NCI-H524 treated with DMSO at 0.1 percent for 48 hours (cell line): ENCODE measurements at regions not wholly inside any gene's neighbourhood (a gene's known extent, or its start where the extent isn't known, plus 50 kb on each side); places are given as distances from the start of the nearest gene placed in this dataset.

Experiments
- DNase-seq: peaks from one replicate; lab custom pipeline; 2025; lab: John Stamatoyannopoulos, UW

DNA sequence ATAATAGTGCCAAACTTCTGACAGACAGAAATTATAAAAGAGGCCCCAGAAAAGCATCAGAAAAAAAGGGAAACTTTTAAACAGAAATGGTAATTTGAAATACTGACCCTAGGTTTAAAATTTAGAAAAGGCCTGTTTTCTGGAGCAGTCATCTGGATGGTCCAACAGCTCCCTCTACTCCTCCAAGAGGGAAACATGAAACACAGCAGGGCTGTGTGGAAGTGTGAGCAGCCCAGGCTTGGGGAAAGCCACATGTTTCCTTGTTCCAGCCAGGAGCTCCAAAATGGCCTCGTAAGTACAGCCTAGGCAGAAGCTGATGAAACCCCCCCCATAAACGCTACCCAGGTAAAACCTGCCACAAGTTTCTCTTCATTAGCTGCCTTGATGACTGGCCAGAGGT is 499.3 kb upstream of the ADAMTS16 start:
- peak; percentile 31 for DNase-seq

DNA sequence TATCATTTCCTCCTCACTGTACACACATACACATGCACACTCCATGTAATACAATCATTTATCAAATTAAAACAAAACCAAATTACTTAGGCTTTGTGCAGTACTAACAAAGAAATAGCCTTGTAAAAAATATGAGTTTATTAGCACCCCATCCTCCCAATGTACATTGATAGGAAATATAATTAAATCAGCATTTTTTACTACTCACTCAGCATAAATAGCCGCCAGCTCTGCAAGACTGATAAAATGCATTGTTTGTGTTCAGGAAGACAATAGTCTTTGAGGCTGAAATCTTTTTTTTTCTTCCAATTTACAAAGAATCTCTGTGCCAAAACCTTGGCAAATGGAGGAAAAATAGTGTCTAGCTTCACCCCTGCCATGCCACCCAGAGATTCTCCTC is 497.6 kb upstream of the ADAMTS16 start:
- no peak for DNase-seq

DNA sequence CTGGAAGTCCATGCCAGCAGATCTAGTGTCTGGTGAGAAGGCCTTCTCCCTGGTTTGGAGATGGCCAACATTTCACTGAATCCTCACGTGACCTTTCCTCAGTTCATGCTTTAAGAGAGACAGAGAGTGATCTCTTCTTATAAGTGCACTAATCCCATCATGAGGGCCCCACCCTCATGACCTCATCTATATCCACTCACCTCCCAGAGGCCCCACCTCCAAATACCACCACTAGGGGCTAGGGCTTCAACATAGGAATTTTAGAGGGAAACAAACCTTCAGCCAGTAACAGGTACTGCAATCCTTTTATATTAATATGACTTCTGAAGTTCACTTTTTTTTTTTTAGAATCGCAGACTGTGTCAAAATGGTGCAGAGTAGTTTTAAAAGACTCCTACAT is 496.9 kb upstream of the ADAMTS16 start:
- DNase-seq = no peak

DNA sequence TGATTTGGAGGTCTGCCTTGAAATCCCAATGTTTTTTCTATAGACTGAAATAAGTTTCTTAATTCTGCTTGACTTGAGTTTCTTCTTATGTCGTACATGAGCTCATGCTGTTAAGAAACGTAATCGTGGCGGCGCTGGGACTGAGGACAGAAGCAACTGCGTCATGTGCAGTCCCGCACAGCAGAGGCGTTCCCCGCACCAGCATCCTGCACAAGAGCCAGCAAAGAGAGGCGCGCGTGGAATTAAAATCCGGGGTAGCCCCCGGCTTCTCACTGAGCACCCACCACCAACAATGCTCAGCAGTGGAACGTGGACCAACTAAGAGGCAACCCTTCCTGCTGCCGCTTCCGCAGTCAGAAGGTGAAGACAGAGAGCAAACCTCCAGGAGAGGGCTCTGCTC is 496.2 kb upstream of the ADAMTS16 start:
- no peak for DNase-seq

DNA sequence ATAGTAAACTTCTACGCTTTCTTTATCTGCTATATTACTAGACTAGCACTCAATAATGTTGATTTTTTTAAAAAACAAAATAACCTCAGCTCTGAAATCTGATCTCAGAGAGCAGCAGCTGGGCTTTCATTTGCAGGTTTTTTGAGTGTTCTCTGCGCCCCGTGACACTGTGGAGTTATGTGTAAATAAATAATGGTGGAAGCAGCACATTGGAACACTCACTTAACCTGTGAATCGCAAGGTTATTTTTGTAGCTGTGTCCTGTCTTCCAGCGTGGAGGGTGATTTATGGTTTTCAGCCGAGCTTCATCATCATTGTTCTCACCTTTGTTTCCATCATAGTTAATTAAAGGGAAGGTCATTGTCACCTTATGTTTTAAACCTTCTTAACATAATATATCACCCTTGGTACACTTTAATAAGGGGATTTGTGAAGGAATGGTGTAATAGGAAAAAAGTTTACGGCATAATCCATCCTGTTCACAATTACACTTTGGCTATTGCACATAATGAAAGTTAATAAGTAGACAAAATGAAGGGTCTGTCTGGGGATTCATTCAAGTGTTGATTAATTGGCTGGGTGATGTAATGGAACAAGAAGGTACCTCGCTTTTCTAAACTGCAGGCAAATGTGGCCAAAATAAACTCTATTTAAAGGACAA is 493.3 kb upstream of the ADAMTS16 start:
- DNase-seq = peak; percentile 45

DNA sequence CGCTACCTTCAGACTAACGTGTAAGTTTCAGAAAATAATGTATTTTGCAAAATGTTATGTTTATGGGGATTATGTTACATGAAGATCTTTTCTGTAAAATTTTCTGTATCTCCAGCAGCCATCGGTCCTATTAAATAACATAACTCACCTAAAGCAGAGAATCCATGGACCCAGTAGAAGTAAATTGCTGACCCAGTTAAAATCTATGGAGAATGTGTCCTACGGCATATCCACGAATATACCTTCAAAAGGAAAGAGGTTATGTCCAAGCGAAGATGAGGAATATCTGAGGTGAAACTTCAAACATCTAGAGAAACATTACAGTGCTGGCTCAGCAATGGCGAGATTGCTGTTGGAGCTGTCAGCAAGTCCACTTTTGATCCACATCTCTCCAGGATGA is 492.2 kb upstream of the ADAMTS16 start:
- no peak for DNase-seq

DNA sequence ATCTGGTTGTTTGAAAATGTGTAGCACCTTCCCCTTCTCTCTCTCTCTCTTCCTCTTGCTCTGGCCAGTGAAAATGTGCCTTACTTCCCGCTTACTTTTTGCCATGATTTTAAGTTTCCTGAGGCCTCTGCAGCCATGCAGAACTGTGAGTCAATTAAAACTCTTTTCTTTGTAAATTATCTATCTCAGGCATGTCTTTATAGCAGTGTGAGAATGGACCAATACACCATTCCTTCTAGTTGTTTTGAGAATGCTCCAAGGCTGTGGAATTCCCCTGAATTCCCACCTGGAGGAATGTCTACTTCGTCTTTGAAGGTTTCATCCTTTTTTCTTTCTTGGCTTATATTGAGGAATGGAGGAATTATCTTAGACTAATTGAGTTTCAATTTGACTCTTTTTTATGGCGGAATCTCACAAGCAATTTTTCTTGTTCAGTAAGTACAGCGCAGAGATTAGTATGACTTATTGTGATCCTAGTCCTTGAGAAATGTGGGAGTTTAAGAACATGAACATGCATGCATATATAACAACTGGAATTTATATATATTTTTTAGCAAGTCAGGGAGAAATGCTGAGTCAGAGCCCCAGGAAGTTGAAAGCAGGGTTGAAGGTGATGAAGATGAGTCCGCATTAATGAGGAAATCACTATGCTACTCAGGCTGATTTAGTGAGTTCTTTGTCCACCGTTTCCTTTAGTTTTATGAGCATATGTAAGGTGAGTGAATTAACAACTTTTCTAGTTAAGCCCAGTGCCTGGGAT is 488.1 kb upstream of the ADAMTS16 start:
- no peak for DNase-seq

DNA sequence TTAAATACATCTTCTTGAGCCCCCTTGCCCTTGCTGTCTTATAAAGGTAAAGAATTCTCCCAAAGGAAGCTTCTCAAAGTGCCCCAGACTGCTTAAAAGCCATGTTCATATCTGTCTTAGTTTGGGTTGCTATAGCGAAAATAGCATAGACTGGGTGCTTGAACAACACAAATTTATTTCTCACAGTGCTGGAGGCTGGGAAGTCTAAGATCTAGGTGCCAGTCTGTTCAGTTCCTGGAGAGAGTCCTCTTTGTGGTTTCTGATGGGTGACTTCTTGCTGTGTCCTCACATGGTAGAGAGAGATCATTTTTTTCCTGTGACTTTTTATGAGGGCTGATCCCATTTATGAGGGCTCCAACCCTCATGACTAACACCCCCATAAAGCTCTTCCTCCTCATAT is 486.7 kb upstream of the ADAMTS16 start:
- DNase-seq = no peak

DNA sequence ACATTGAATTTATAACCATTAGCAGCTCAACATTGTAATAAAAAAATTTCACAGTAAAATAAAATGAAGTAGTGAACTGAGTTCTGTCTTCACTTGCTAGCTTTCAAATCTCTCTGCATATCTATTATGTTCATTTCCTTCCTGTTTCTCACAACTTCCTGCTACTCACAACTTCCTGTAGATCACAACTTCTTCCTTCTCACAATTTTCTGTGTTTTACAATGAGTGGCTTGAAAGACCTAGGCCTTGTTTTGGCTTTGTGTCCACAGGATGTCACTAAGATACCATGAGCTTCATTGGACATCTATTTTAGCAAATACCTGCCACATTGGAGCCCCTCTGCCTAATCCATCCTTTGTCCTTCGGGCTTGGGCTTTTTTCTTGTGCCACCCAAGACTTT is 480.3 kb upstream of the ADAMTS16 start:
- no peak for DNase-seq

DNA sequence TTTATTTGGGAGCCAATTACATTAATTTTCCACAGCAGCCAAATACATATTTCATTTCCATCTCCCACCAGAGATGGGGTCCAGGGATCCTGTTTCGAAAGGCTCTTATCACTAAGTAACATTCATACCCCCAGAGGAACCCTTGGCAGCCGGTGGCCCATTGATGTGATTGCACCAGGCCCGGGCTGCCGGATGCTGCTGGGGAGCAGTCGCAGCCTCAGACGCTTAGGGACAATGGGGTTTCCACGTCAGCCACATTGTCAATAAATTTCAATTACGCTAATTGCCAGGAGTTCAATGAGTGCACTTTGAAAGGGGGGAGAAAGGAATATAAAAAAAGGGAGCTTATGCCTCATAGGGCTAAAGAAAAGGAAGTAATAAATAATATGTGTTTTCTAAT is 478.8 kb upstream of the ADAMTS16 start:
- no peak for DNase-seq

DNA sequence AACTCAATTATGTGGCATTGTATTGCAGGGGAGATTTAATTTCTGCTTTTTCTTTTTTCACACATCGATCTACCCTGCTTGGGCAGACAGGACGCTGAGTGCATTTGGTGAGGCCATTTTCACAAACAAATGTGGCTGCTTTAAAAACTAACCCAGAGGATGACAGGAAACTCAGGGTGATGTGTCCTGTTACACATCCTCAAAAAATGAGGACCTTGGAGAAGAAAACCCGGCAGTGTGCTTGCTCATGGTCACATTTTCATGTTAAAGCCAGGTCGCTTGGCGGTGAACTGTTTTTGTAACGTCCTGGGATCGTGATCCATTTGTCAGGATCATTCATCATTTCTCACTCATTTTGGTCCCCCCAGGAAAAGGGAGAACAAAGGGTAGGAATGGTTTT is 478.3 kb upstream of the ADAMTS16 start:
- no peak for DNase-seq

DNA sequence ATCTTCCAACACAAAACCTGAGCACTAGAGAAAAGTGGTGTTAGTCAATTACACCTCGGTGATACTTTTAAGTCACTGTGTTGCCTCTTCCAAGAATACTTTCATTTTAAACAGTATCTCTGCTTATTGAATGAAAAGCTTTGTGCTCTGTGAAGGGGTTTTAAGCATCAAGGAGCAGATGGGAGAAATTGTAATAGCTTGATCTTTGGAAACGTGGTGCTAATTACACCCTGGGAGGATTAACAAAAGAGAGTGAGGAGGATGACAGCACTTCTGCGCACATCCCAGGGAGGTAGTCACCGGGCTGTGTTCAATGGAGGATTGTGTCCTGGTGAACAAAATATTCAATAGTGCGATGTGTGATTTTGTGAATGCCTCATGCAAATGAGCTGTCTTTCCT is 477.4 kb upstream of the ADAMTS16 start:
- DNase-seq = peak; percentile 89

DNA sequence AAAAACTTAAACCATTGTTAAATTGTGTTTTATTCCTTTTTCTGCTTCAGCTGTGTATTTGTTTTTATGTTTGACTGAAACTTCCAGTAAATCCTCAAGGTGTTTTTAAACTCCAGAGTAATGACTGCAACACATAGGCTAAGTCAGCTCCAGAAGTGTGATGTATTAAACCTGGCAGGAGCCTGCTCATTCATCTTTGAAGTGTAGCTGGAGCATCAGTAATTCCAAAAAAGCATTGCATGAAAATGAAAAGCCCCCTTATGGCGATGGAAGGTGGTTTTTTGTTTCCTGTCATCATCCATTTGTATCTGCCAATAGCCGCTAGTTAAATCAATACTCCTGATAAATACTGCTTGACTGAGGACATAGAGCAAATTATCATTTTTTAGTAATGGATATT is 474.2 kb upstream of the ADAMTS16 start:
- no peak for DNase-seq

DNA sequence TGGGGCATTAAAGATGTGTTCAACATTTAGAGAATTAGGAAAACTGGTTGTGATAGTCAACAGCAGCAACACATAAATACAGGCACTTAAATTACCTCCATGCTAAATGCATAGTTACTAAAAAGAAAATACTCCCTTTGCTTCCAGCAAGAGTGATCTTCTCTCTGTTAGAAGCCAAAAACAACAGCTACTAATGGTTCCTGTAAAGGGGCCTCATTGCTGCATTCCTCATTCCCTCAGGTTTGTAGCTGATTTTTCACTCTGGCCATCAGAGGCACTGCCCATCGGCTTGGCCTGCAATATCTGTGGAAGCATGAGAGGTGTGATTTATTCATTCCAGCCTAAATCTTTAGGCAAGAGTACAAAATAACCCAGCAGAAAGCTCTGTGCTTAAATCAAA is 466.0 kb upstream of the ADAMTS16 start:
- DNase-seq = no peak

DNA sequence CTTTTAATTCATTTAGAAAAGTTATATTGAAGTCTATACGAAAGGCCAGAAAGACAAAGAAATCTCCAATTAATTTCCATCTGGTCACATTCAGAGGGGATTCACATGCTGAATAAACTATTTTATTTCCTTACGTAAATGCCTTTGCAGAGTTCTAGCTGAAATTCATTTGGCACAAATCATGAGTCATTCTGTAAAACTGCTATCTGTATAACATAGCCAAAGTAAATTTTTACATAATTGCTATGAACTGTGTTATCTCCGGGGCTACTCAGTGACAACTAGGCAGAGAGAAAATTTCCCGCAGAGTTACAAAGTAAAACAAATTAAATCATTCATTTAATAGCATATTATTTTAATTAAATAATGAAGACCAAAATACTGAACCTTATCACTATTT is 463.2 kb upstream of the ADAMTS16 start:
- no peak for DNase-seq

DNA sequence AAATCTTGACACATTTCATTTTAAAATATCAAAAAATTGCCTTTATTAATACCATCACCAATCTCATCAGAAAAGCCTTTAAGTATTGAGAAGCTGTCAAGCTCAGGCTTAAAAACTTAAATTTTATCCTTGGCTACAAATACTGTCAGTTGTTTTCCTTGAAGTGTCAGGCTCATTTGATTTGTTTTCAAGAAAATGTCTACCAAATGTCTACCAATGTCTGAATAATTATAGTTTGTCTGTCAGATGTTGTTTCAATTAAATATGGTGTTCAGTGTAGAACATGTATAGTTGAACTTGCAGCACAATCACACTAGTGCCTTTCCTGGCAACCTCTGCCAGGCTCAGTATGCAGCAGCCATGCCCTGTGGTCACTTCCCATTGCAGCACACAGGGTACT is 455.2 kb upstream of the ADAMTS16 start:
- no peak for DNase-seq

DNA sequence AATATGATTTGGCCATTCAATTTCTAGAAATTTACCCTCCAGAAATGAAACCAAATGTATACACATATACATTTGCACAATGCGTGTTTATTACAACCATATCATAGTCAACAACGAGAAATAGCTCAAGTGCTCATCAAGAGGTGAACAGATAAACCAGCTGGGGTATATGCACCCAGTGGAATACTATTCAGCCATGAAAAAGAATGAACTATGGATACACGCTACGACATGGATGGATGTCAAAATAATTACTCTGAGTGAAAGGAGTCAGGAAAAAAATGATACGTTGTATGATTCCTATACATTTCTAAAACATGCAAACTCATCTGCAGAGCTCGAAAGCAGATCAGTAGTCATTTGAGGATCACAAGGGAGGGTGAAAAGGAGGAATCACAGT is 441.5 kb upstream of the ADAMTS16 start:
- no peak for DNase-seq

DNA sequence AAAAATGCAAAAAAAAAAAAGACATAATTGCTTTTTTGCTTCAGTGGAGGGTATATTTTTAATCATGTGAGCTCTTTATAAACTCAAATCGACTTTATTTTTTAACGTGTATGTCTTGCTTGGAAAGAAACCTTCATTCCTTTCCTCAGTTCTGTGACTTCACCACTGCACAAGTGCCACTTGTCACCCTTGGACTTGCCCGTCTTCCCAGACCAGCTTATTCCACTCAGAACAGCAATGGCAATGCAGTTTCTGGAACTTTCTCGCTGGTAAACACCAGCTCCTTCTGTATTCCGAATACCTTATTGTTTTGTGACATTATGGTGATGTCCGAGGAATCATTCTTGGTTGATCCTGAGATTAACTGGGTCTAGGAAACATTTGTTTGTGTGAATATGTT is 440.5 kb upstream of the ADAMTS16 start:
- DNase-seq = no peak

DNA sequence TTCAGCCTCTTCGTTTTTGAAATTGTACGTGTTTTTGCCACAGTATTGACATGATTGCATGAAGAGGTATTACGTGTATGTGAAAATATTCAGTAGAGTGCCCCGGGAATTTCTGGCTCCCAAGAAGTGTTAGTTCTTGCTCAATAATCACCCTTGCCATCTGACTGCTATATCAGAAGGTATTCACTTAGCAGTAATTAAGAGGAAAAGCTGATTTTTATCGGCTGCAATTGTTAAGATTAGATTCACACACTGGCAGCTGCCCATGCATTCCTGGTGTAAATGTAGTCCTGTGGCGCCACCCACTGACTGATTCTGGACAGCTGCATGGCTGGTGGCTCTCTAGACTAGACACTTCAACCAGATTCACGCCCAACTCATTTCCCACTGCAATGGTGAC is 440.1 kb upstream of the ADAMTS16 start:
- DNase-seq = peak; percentile 85

DNA sequence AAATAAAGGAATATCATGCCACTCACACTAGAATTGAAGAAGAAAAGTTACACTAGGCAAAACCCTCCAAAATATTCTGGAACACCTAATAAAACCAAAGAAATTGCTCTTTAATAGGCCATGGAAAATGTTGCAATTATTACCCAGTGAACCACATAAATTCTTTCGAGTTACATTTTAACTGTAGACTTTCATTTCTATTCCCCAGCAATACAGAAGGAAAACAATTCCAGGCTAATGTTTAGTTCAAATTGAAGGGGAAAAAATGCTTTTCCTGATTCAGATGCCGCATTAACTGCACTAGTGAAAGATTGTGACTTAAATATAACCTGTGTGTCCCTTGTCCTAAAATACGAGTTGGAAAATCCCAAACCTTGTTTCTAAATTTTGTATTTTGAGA is 439.3 kb upstream of the ADAMTS16 start:
- DNase-seq = no peak

DNA sequence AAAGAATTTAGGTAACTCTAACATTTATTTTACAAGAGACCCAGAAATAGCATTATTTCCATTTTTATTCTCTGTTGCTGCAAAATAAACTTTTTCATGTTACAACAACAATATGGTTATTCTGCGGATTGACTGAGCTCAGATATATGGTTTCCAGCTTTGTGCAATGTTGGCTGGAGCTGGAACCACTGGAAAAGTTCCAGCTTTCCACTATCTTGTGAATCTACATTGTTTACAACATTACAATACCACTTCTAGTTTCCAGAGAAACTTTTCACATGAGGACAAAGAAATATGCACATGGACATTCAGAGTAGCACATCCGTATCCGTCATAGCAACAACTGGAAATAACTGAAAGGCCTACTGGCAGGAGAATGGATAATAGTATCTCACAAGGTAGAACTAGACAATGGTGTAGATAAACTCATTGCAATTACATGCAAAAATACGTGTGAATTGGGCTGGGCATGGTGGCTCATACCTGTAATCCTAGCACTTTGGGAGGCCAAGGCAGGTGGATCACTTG is 436.1 kb upstream of the ADAMTS16 start:
- DNase-seq = no peak

DNA sequence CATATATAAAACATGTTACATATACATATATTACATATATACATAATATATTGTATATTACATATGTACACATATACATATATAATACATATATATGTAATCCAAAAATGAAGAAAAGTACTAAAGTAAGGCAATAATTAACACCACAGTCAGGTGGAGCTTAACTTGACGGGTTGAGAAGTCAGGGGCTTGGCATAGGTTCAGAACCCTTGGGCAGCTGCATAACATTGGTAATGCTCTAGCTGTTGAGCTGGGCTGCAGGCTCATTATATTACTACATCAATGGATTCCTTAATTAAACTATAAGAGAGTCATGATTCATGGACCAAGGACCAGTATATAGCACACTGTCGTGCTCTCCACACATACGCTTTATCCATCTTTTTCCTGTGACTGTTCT is 435.2 kb upstream of the ADAMTS16 start:
- no peak for DNase-seq

DNA sequence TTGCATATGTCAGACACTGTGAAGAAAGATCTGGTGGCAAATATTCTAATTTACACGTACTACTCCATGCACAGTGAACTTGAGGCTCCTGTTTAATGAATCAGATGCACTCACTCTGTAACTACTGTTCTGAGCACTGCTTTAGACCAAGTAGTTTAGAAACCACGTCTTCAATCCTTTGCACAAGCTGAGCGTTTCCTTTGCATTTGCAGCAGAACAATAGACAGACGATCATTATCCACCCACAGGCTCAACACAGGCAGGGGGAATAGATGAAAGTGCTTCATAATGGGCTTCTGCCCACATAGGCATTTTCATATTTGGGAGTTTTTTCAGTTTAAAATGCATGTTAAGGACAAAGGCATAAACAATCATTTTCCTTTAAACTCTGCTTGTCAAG is 423.3 kb upstream of the ADAMTS16 start:
- no peak for DNase-seq

DNA sequence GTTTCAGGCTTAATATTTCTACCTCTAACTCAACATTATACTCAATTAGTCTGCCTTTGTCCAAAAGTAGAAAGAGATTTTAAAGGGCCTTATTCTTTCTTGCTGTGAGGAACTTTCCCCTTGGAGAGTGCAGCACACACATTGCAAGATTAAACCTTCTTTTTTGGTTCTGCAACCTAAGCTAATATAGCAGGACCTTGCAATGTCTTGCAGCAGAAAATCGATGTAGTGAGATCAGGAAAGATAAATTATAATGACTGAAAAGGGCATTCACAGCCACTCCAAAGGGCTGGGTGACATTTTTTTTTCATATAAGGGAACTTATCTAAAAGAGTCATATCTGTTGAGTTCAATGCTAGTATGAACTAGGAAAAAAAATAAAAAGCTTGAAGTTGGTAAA is 422.7 kb upstream of the ADAMTS16 start:
- DNase-seq = no peak
